Left cardiac atrium (tissue), 4 donors: ENCODE measurements at regions not wholly inside any gene's neighbourhood (a gene's known extent, or its start where the extent isn't known, plus 50 kb on each side); places are given as distances from the start of the nearest gene placed in this dataset.

Experiments
- ATAC-seq, 2 donors: fragments of 200-7000 bp; cut with Tn5 transposase; one replicate each; pipeline ENCODE4 v1.9.1; 2020; ENCODE audit warnings: mild to moderate bottlenecking in 2 of 2, moderate library complexity in 2 of 2
- DNase-seq: peaks from one replicate; pipeline ENCODE4 v3.0.0-alpha.2; 2020
- intact Hi-C, 2 donors: fragments of 100-400 bp; cut with DNase I; formaldehyde crosslinking; loops; one replicate each; pipeline versions ENCODE4 v1.14.1 to v1.15.1; 2022 to 2023
- donor health status: DM: no; HTN: yes; CAD: no.
- donor health status: DM: no; HTN: yes; CAD: no; lungs with severe emphysema.
- donor health status: DM: yes; HTN: yes; CAD: no.
- donor health status: Dilated cardiomyopathy.

GRCh38 chr17:54760836-54761235 is 139.8 kb upstream of the TOM1L1 start:
- no peak for ATAC-seq
- intact Hi-C loops: no loop called here
- no peak for DNase-seq

- intact Hi-C loops: no loop called here
- ATAC-seq (no peak), DNase-seq (no peak)
These were observed 129.8 kb upstream of the TOM1L1 start for GRCh38 chr17:54770836-54771235.

GRCh38 chr17:54771409-54771915 is 129.2 kb upstream of the TOM1L1 start:
- ATAC-seq (no peak), DNase-seq (no peak)
- intact Hi-C loops: no loop called here

- intact Hi-C loops: no loop called here
- no peak for DNase-seq
These were observed 120.4 kb upstream of the TOM1L1 start for GRCh38 chr17:54780238-54780637.

GRCh38 chr17:54781389-54781788 is 119.3 kb upstream of the TOM1L1 start:
- ATAC-seq: no peak
- intact Hi-C loops: no loop called here

More at GRCh38 chr17:54780238-54780637, 120.4 kb upstream of the TOM1L1 start:
- ATAC-seq: no peak

GRCh38 chr17:54784305-54784704 is 116.3 kb upstream of the TOM1L1 start:
- ATAC-seq (no peak), DNase-seq (no peak)
- intact Hi-C loops: no loop called here

More at GRCh38 chr17:54781389-54781788, 119.3 kb upstream of the TOM1L1 start:
- DNase-seq: no peak

GRCh38 chr17:54785643-54786268 is 114.9 kb upstream of the TOM1L1 start:
- intact Hi-C loops: no loop called here
- no peak for ATAC-seq
- DNase-seq: no peak

- DNase-seq (no peak), ATAC-seq (no peak)
- intact Hi-C loops: no loop called here
These were observed 111.4 kb upstream of the TOM1L1 start for GRCh38 chr17:54789101-54789880.

- ATAC-seq (no peak), DNase-seq (no peak)
- intact Hi-C loops: no loop called here
These were observed 107.4 kb upstream of the TOM1L1 start for GRCh38 chr17:54793271-54793670.

GRCh38 chr17:54795046-54795445 is 105.6 kb upstream of the TOM1L1 start:
- DNase-seq (no peak), ATAC-seq (no peak)
- intact Hi-C loops: no loop called here

- no peak for ATAC-seq
- no peak for DNase-seq
- intact Hi-C loops: no loop called here
These were observed 93.3 kb upstream of the TOM1L1 start for GRCh38 chr17:54807331-54807730.

- DNase-seq (no peak), ATAC-seq (no peak)
- intact Hi-C loops: no loop called here
These were observed 86.8 kb upstream of the TOM1L1 start for GRCh38 chr17:54813896-54814295.

GRCh38 chr17:54814371-54814770 is 86.3 kb upstream of the TOM1L1 start:
- ATAC-seq (no peak), DNase-seq (no peak)
- intact Hi-C loops: no loop called here

GRCh38 chr17:54834086-54834485 is 66.6 kb upstream of the TOM1L1 start:
- no peak for ATAC-seq
- DNase-seq: no peak
- intact Hi-C loops: no loop called here

GRCh38 chr17:54835015-54835414 is 65.6 kb upstream of the TOM1L1 start:
- no peak for ATAC-seq
- intact Hi-C loops: no loop called here
- no peak for DNase-seq

GRCh38 chr17:54836723-54837462 is 63.8 kb upstream of the TOM1L1 start:
- DNase-seq: no peak
- ATAC-seq: no peak
- intact Hi-C loops: no loop called here

GRCh38 chr17:54838651-54839421 is 61.8 kb upstream of the TOM1L1 start:
- no peak for DNase-seq
- intact Hi-C loops: no loop called here
- no peak for ATAC-seq

GRCh38 chr17:54839447-54839846 is 61.2 kb upstream of the TOM1L1 start:
- DNase-seq: no peak
- intact Hi-C loops: no loop called here
- no peak for ATAC-seq

- DNase-seq: no peak
- intact Hi-C loops: no loop called here
- ATAC-seq: no peak
These were observed 59.6 kb upstream of the TOM1L1 start for GRCh38 chr17:54840885-54841591.
